ENCODE measurements at regions not wholly inside any gene's neighbourhood (a gene's known extent, or its start where the extent isn't known, plus 50 kb on each side); places are given as distances from the start of the nearest gene placed in this dataset.

DNA sequence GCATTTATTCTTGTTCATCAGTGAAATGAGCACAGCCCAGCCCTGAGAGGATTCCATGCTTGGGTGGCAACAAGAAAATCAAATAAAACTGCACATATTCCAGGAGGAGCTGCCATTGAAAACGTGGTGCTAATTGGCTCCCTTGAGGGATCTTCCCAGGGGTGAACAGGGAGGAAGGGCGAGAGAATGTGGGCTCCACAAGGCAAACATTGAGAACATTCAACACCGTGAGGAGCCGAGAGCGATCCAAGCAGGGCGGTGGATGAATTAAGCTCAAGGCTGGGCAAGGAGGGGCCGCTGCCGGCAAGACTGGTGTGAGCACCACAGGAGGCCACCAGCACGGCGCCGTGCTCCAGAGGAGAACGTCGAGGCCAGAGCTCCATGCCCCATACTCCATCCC is 166.9 kb downstream of the C16orf95 start:
- no peaks in the 10 kb centered on the region for H3K9me3 ChIP-seq (ENCODE audit: control insufficient read depth, insufficient read depth, low read depth, low read length)
- H3K36me3 ChIP-seq (ENCODE audit: control insufficient read depth, insufficient read depth, low read length), result no peaks in the 10 kb centered on the region
- H4K20me1 ChIP-seq (ENCODE audit: control insufficient read depth, extremely low read depth, insufficient read depth, low read length), result no peaks in the 10 kb centered on the region
- no peak overlapping the region for H3K4me2 ChIP-seq (ENCODE audit: extremely low read depth, insufficient read depth, low read length)
- no peaks in the 10 kb centered on the region for H3K4me1 ChIP-seq (ENCODE audit: control insufficient read depth, extremely low read depth, insufficient read depth, low read length)
- H3K9ac ChIP-seq (ENCODE audit: insufficient read depth, low read length), result no peak overlapping the region
- no peak overlapping the region for H3K27ac ChIP-seq (ENCODE audit: insufficient read depth, low read length)
- H3K79me2 ChIP-seq (ENCODE audit: control insufficient read depth, insufficient read depth, low read length), result no peaks in the 10 kb centered on the region
- no peak for DNase-seq (ENCODE audit: low read depth in 2 of 2)
- H2AFZ ChIP-seq (ENCODE audit: low read length), result no peak overlapping the region
- no peaks in the 10 kb centered on the region for H3K27me3 ChIP-seq (ENCODE audit: control insufficient read depth, insufficient read depth, low read length)
- H3K4me3 ChIP-seq (replicated peaks in 1 of 4; ENCODE audit: control extremely low read depth in 1 of 4, insufficient read depth in 1 of 4, low read depth in 3 of 4, low read length in 4 of 4), result no peak overlapping the region
- TF ChIP-seq, protein P1, sequence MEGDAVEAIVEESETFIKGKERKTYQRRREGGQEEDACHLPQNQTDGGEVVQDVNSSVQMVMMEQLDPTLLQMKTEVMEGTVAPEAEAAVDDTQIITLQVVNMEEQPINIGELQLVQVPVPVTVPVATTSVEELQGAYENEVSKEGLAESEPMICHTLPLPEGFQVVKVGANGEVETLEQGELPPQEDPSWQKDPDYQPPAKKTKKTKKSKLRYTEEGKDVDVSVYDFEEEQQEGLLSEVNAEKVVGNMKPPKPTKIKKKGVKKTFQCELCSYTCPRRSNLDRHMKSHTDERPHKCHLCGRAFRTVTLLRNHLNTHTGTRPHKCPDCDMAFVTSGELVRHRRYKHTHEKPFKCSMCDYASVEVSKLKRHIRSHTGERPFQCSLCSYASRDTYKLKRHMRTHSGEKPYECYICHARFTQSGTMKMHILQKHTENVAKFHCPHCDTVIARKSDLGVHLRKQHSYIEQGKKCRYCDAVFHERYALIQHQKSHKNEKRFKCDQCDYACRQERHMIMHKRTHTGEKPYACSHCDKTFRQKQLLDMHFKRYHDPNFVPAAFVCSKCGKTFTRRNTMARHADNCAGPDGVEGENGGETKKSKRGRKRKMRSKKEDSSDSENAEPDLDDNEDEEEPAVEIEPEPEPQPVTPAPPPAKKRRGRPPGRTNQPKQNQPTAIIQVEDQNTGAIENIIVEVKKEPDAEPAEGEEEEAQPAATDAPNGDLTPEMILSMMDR (conservative IDR thresholded peaks at IDR 0.05 in 1 of 2, IDR thresholded peaks at IDR 0.05 in 1 of 2; ENCODE audit: low read depth in 1 of 2, low read length in 2 of 2), result no peak

DNA sequence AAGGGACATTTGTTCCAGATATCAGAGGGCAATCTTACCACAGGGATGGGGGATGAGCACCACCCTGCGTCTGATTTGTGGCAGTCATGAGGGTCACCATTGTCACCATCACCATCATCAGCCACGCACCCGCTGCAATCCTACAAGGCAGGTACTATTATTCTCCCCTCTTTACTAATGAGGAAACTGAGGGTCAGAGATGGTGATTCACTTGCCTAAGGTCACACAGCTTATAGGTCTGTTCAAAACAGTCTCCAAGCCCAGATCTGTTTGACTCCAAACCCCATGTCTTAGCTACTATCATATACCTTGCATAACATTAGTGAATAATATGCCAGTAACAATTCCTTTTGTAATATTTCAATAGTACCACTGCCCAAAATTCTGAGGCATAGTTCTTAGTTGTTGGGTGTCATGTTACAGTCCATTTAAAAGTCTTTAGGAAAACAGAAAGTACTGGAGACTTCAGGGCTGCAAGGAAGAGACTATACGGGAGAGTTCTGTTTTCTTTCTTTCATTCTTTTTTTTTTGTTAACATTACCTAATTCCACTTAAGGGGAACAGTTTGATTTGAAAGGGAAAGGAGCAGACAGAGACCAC is 166.4 kb downstream of the C16orf95 start:
- no peaks in the 10 kb centered on the region for H3K79me2 ChIP-seq (ENCODE audit: control insufficient read depth, insufficient read depth, low read length)
- no peaks in the 10 kb centered on the region for H3K4me1 ChIP-seq (ENCODE audit: control insufficient read depth, extremely low read depth, insufficient read depth, low read length)
- TF ChIP-seq, protein P1 (conservative IDR thresholded peaks at IDR 0.05 in 1 of 2, IDR thresholded peaks at IDR 0.05 in 1 of 2; ENCODE audit: low read depth in 1 of 2, low read length in 2 of 2), result no peak
- no peak for TF ChIP-seq EZH2 (IDR thresholded peaks at IDR 0.05; ENCODE audit: low read length, missing control alignments)
- no peaks in the 10 kb centered on the region for H4K20me1 ChIP-seq (ENCODE audit: control insufficient read depth, extremely low read depth, insufficient read depth, low read length)
- H3K36me3 ChIP-seq (ENCODE audit: control insufficient read depth, insufficient read depth, low read length), result no peaks in the 10 kb centered on the region
- DNase-seq (ENCODE audit: low read depth in 2 of 2), result peak; percentile 17 to 26
- H2AFZ ChIP-seq (ENCODE audit: low read length), result no peak overlapping the region
- no peak overlapping the region for H3K27ac ChIP-seq (ENCODE audit: insufficient read depth, low read length)
- no peaks in the 10 kb centered on the region for H3K27me3 ChIP-seq (ENCODE audit: control insufficient read depth, insufficient read depth, low read length)
- H3K4me2 ChIP-seq (ENCODE audit: extremely low read depth, insufficient read depth, low read length), result no peak overlapping the region
- no peaks in the 10 kb centered on the region for H3K9me3 ChIP-seq (ENCODE audit: control insufficient read depth, insufficient read depth, low read depth, low read length)
- H3K9ac ChIP-seq (ENCODE audit: insufficient read depth, low read length), result no peak overlapping the region
- H3K4me3 ChIP-seq (replicated peaks in 1 of 4; ENCODE audit: control extremely low read depth in 1 of 4, insufficient read depth in 1 of 4, low read depth in 3 of 4, low read length in 4 of 4), result no peak overlapping the region

DNA sequence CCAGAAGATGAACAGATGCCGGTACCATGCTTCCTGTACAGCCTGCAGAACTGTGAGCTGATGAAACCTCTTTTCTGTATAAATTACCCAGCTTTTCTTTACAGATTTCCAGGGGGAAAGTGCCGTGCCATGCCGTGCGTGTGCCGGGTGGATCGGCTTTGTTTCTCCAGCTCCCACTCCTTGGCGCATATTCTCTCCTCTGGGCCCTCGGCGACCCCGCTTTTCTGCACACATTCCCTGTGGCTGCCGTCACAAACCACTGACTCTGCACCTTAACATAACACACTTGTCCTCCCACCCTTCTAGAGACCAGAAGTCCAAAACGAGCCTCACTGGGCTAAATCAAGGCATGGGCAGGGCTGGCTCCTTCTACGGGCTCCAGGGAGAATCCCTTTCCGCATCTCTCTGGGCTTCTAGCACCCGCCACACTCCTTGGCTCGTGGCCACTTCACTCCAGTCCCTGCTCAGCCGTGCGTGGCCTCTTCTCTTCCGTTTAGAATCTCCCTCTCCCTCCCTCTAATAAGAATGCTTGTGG is 164.9 kb downstream of the C16orf95 start:
- no peaks in the 10 kb centered on the region for H4K20me1 ChIP-seq (ENCODE audit: control insufficient read depth, extremely low read depth, insufficient read depth, low read length)
- no peak overlapping the region for H3K9ac ChIP-seq (ENCODE audit: insufficient read depth, low read length)
- no peaks in the 10 kb centered on the region for H3K79me2 ChIP-seq (ENCODE audit: control insufficient read depth, insufficient read depth, low read length)
- H2AFZ ChIP-seq (ENCODE audit: low read length), result no peak overlapping the region
- H3K9me3 ChIP-seq (ENCODE audit: control insufficient read depth, insufficient read depth, low read depth, low read length), result no peaks in the 10 kb centered on the region
- DNase-seq (ENCODE audit: low read depth in 2 of 2), result no peak
- H3K27me3 ChIP-seq (ENCODE audit: control insufficient read depth, insufficient read depth, low read length), result no peaks in the 10 kb centered on the region
- no peak overlapping the region for H3K4me2 ChIP-seq (ENCODE audit: extremely low read depth, insufficient read depth, low read length)
- TF ChIP-seq EZH2 (IDR thresholded peaks at IDR 0.05; ENCODE audit: low read length, missing control alignments), result no peak
- TF ChIP-seq, protein P1 (conservative IDR thresholded peaks at IDR 0.05 in 1 of 2, IDR thresholded peaks at IDR 0.05 in 1 of 2; ENCODE audit: low read depth in 1 of 2, low read length in 2 of 2), result no peak
- no peaks in the 10 kb centered on the region for H3K36me3 ChIP-seq (ENCODE audit: control insufficient read depth, insufficient read depth, low read length)
- no peaks in the 10 kb centered on the region for H3K4me1 ChIP-seq (ENCODE audit: control insufficient read depth, extremely low read depth, insufficient read depth, low read length)
- H3K4me3 ChIP-seq (replicated peaks in 1 of 4; ENCODE audit: control extremely low read depth in 1 of 4, insufficient read depth in 1 of 4, low read depth in 3 of 4, low read length in 4 of 4), result no peak overlapping the region
- no peak overlapping the region for H3K27ac ChIP-seq (ENCODE audit: insufficient read depth, low read length)
